Kidney (tissue), 13 donors: ENCODE measurements at regions not wholly inside any gene's neighbourhood (a gene's known extent, or its start where the extent isn't known, plus 50 kb on each side); places are given as distances from the start of the nearest gene placed in this dataset.
A peak's percentile ranks its signal among the peaks of the same experiment; 100 is the strongest.

ENCODE experiments used
- DNase-seq, 5 donors: peaks; one replicate each; pipeline ENCODE4 v3.0.0-alpha.2; 2013 to 2020
- FAIRE-seq: peaks from 2 replicates; lab custom pipeline; 2012; peaks lifted over from hg19 to GRCh38; lab: Jason Lieb, UNC
- H3K27ac ChIP-seq, 2 donors: one replicate each; pipeline ENCODE4 v1.7.0; 2013; ENCODE audit warnings: low read depth in 2 of 2, low read length in 2 of 2, inconsistent platforms in 1 of 2
- H3K27me3 ChIP-seq: one replicate; pipeline ENCODE4 v1.7.1; 2013; ENCODE audit warnings: low read length, inconsistent platforms; ENCODE audit not compliant: control insufficient read depth, insufficient read depth
- H3K36me3 ChIP-seq, 3 donors: one replicate each; pipeline versions ENCODE4 v1.7.0 to v1.7.1; 2013; ENCODE audit warnings: low read length in 3 of 3, control low read depth in 1 of 3, inconsistent platforms in 1 of 3; ENCODE audit not compliant: insufficient read depth in 3 of 3, control insufficient read depth in 2 of 3
- H3K4me1 ChIP-seq, 3 donors: one replicate each; pipeline versions ENCODE4 v1.7.0 to v1.7.1; 2013; ENCODE audit warnings: low read length in 3 of 3, inconsistent platforms in 1 of 3, low read depth in 1 of 3; ENCODE audit not compliant: control insufficient read depth in 2 of 3, insufficient read depth in 2 of 3
- H3K4me3 ChIP-seq, 3 donors: one replicate each; pipeline versions ENCODE4 v1.7.0 to v1.8.1; 2013; ENCODE audit warnings: low read length in 3 of 3, control low read depth in 1 of 3, inconsistent platforms in 1 of 3
- H3K9ac ChIP-seq, 3 donors: one replicate each; pipeline versions ENCODE4 v1.7.0 to v1.7.1; 2013; ENCODE audit warnings: low read length in 3 of 3, control low read depth in 1 of 3, inconsistent platforms in 1 of 3
- H3K9me3 ChIP-seq, 3 donors: one replicate each; pipeline versions ENCODE4 v1.7.0 to v1.7.1; 2013; ENCODE audit warnings: low read length in 3 of 3, control low read depth in 1 of 3, inconsistent platforms in 1 of 3; ENCODE audit not compliant: control insufficient read depth in 2 of 3, insufficient read depth in 1 of 3
- intact Hi-C: fragments of 100-400 bp; cut with DNase I; formaldehyde crosslinking; loops from one replicate; pipeline ENCODE4 v1.11.1; 2022
- TF ChIP-seq, protein P1 (sequence below): IDR thresholded peaks from 3 replicates; pipeline ENCODE4 v1.5.1; 2012; ENCODE audit warnings: mild to moderate bottlenecking, moderate library complexity, borderline replicate concordance; ENCODE audit not compliant: insufficient read depth; ENCODE audit errors: extremely low read depth
- donor health status: control.
- donor health status: control.
- donor health status: control.
- donor health status: control.
- donor health status: control.
- donor health status: DM: yes; HTN: yes; CAD: no.
- donor health status: Normal renal cell carcinoma (clear cell type).

DNA sequence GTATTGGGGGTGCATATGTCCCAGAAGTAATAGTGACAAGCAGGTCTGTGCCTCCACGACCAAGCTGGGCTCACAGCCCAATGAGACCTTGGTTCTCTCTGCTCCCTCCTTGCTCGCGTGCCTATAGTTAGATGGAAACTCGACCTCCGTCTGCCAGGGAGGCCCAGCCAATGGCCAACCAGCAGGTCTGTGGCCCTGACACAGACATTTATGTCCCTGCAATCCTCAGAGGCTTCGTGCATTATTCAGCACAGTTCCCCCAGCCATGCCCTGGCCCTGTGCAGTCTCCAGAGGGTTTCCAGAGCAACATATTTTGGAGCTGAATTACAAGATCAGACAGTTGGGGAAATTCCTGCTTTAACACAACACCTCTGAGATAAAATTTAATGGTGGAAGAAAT, 105.1 kb downstream of the UQCRFS1 start:
- TF ChIP-seq, protein P1, sequence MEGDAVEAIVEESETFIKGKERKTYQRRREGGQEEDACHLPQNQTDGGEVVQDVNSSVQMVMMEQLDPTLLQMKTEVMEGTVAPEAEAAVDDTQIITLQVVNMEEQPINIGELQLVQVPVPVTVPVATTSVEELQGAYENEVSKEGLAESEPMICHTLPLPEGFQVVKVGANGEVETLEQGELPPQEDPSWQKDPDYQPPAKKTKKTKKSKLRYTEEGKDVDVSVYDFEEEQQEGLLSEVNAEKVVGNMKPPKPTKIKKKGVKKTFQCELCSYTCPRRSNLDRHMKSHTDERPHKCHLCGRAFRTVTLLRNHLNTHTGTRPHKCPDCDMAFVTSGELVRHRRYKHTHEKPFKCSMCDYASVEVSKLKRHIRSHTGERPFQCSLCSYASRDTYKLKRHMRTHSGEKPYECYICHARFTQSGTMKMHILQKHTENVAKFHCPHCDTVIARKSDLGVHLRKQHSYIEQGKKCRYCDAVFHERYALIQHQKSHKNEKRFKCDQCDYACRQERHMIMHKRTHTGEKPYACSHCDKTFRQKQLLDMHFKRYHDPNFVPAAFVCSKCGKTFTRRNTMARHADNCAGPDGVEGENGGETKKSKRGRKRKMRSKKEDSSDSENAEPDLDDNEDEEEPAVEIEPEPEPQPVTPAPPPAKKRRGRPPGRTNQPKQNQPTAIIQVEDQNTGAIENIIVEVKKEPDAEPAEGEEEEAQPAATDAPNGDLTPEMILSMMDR = no peak
- FAIRE-seq = no peak
- H3K27me3 ChIP-seq = no peaks in the 10 kb centered on the region

DNA sequence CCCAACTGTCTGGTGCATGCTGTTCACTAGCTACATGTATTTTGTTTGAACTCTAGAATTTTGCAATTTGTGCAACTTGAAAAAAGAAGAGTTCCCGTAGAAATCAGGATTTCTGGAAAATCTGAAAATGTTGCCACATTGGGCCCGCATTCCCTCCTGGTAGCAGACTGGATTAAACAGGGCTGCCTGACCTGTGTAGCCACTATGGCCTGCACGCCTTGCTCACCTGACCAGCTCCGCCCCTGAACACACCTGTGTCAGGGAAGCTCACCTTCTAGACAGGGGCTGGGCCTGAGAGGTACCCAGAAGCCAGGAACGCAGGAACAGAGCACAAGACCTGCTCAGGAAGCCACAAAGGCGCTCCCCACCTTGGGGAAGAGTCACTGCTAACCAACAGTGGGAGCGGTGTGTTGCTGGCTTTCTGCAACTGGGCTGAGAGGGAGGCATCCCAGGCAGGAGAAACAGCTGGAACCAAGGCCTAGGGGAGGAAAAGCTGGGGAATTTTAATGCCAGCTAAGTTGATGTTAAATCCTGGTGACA, 106.5 kb downstream of the UQCRFS1 start:
- intact Hi-C loops = no loop called here
- no peak overlapping the region for H3K4me3 ChIP-seq
- H3K9ac ChIP-seq = no peak overlapping the region
- H3K4me1 ChIP-seq = no peaks in the 10 kb centered on the region
- no peaks in the 10 kb centered on the region for H3K27me3 ChIP-seq
- peaks cover 0 to 4% (median 0%) of the 10 kb centered on the region in 3 donors for H3K9me3 ChIP-seq
- FAIRE-seq (no peak), DNase-seq (no peak)
- H3K36me3 ChIP-seq = peaks cover 0 to 5% (median 0%) of the 10 kb centered on the region in 3 donors
- no peak overlapping the region for H3K27ac ChIP-seq
- TF ChIP-seq, protein P1 = no peak

More for the DNA sequence above, 105.1 kb downstream of the UQCRFS1 start:
- H3K9ac ChIP-seq = no peak overlapping the region
- intact Hi-C loops = no loop called here
- no peak overlapping the region for H3K27ac ChIP-seq
- peaks cover 0 to 4% (median 0%) of the 10 kb centered on the region in 3 donors for H3K9me3 ChIP-seq
- H3K4me1 ChIP-seq = no peaks in the 10 kb centered on the region
- H3K4me3 ChIP-seq = no peak overlapping the region
- DNase-seq = no peak
- peaks cover 0 to 5% (median 0%) of the 10 kb centered on the region in 3 donors for H3K36me3 ChIP-seq

DNA sequence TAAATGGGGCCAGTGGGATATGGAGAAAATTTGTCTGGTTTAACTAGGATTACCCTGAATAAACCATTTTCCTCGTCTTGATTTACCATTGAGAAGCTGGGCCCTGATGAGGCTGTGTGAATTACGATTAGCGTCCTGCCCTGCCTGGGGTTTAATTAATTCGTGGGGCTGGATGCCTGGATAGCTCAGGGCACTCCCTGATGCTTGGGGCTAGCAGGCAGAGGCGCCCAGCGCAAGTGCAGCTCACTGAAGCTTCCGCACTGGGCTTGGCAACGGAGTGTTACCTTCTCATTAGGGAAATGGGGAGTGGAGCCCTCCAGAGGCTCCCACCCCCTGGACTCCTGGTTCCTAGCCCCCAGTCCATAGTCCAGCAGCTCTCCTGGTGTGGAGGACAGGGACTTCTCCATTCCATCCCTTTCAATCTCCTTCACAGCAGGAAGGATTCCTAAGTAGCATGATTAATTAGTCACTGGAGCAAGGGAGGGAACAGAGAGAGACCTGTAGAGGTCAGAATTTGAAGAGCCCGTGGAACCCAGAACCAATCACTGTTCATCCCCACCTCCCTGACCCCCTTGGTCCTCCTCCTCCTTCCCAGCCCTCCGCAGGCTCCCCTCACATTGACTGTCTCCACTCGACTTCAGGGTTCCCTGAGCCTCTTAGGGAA, 107.2 kb downstream of the UQCRFS1 start:
- Histone ChIP-seq H3K27ac (no peak overlapping the region), H3K27me3 (no peaks in the 10 kb centered on the region), H3K36me3 (peaks cover 0 to 5% (median 0%) of the 10 kb centered on the region in 3 donors), H3K9me3 (peaks cover 0 to 4% (median 0%) of the 10 kb centered on the region in 3 donors), H3K4me1 (no peaks in the 10 kb centered on the region), H3K9ac (no peak overlapping the region), H3K4me3 (no peak overlapping the region)
- intact Hi-C loops = no loop called here
- TF ChIP-seq, protein P1 = no peak
- peak in 2 of 5 donors; percentile 22 to 24 for DNase-seq
- FAIRE-seq = no peak
